K562 (cell line): ENCODE measurements at regions not wholly inside any gene's neighbourhood (a gene's known extent, or its start where the extent isn't known, plus 50 kb on each side); places are given as distances from the start of the nearest gene placed in this dataset.

Experiments
- ATAC-seq: fragments of 200-7000 bp; cut with Tn5 transposase; 3 replicates; pipeline ENCODE4 v1.9.1; 2020; ENCODE audit warnings: moderate library complexity
- BruUV-seq: library from RNA; stranded (reverse); fragments of 400-500 nt; replicated peaks from 2 replicates; lab custom pipeline; 2021; lab: Mats Ljungman, UMichigan
- CTCF ChIA-PET: fragments of 300-600 bp; formaldehyde crosslinking; extraction: SDS; loops from one replicate; lab custom pipeline; 2021; ENCODE audit warnings: low intra/inter-chr PET ratio; lab: Yijun Ruan, JAX
- POLR2A ChIA-PET: fragments of 300-600, 350-650 bp; sonication (Branson Sonifier 250); formaldehyde crosslinking; extraction: SDS; loops from one replicate; lab custom pipeline; 2021; ENCODE audit warnings: antibody characterized with exemption, inconsistent platforms; lab: Yijun Ruan, JAX
- DNase-seq, 4 experiments: peaks; one replicate each; pipeline versions ENCODE4 v3.0.0 to v3.0.0-alpha.2; 2011 to 2018; ENCODE audit warnings: low spot score in 3 of 4, mixed read lengths in 3 of 4; ENCODE audit errors: extremely low read depth in 1 of 4
- FAIRE-seq: peaks from 2 replicates; lab custom pipeline; 2011; peaks lifted over from hg19 to GRCh38; lab: Jason Lieb, UNC
- H2AFZ ChIP-seq: 2 replicates; pipeline ENCODE4 v1.6.0; 2011; ENCODE audit warnings: low read depth, low read length, control low read depth, inconsistent platforms
- H3K27ac ChIP-seq: fragments of 200-600 bp; 3 replicates; pipeline ENCODE4 v1.8.0; 2011; ENCODE audit warnings: low read depth, mild to moderate bottlenecking, control low read depth, inconsistent platforms, low read length, moderate library complexity, mixed read lengths; ENCODE audit errors: extremely low read depth
- H3K27me3 ChIP-seq, 2 experiments: fragments of 300-600 bp in 1 of 2; 2 replicates in 1 of 2; 3 replicates in 1 of 2; pipeline versions ENCODE4 v1.6.0 to v1.8.0; 2011; ENCODE audit warnings: inconsistent platforms in 2 of 2, low read length in 2 of 2, mild to moderate bottlenecking in 1 of 2, mixed read lengths in 1 of 2, moderate library complexity in 1 of 2; ENCODE audit not compliant: control insufficient read depth in 2 of 2, insufficient read depth in 2 of 2
- H3K36me3 ChIP-seq: fragments of 300-600 bp; 3 replicates; pipeline ENCODE4 v1.8.0; 2011; ENCODE audit warnings: mild to moderate bottlenecking, low read length, inconsistent platforms; ENCODE audit not compliant: control insufficient read depth, insufficient read depth
- H3K4me1 ChIP-seq, 2 experiments: fragments of 200-600 bp in 1 of 2; replicated peaks in 1 of 2; 2 replicates in 1 of 2; 3 replicates in 1 of 2; pipeline versions ENCODE4 v1.5.1 to v1.8.0; 2011; ENCODE audit warnings: inconsistent platforms in 2 of 2, low read length in 2 of 2, mild to moderate bottlenecking in 1 of 2, mixed read lengths in 1 of 2, moderate library complexity in 1 of 2; ENCODE audit not compliant: control insufficient read depth in 2 of 2, insufficient read depth in 2 of 2
- H3K4me2 ChIP-seq: 2 replicates; pipeline ENCODE4 v1.6.1; 2011; ENCODE audit warnings: low read length, control low read depth, inconsistent platforms, mixed read lengths; ENCODE audit not compliant: insufficient read depth
- H3K4me3 ChIP-seq: fragments of 200-600 bp; sonication (generic), shearing (Covaris generic); 2 replicates; pipeline ENCODE4 v1.5.1; 2016; ENCODE audit warnings: control low read depth, inconsistent platforms
- H3K79me2 ChIP-seq: fragments of 200-600 bp; 3 replicates; pipeline ENCODE4 v1.8.0; 2011; ENCODE audit warnings: low read length, inconsistent platforms; ENCODE audit not compliant: control insufficient read depth, insufficient read depth
- H3K9ac ChIP-seq, 2 experiments: 2 replicates each; pipeline versions ENCODE4 v1.6.0 to v1.6.1; 2011; ENCODE audit warnings: low read depth in 2 of 2, low read length in 2 of 2, control low read depth in 1 of 2, inconsistent platforms in 1 of 2, mild to moderate bottlenecking in 1 of 2, mixed read lengths in 1 of 2; ENCODE audit not compliant: insufficient read depth in 1 of 2
- H3K9me1 ChIP-seq: one replicate; pipeline ENCODE4 v1.6.0; 2011; ENCODE audit warnings: inconsistent platforms, mild to moderate bottlenecking, low read length, moderate library complexity; ENCODE audit not compliant: control insufficient read depth, insufficient read depth
- H3K9me3 ChIP-seq: replicated peaks from 2 replicates; pipeline ENCODE4 v1.5.1; 2011; ENCODE audit warnings: low read depth, low read length, inconsistent platforms; ENCODE audit not compliant: control insufficient read depth, insufficient read depth
- H4K20me1 ChIP-seq: replicated peaks from 2 replicates; pipeline ENCODE4 v1.6.1; 2011; ENCODE audit warnings: low read length, inconsistent platforms, mixed read lengths; ENCODE audit not compliant: control insufficient read depth, insufficient read depth
- DNMT1 ChIP-seq: fragments of 450-650 bp; IDR thresholded peaks from 2 replicates; pipeline ENCODE4 v1.6.1; 2016; ENCODE audit warnings: antibody characterized with exemption, mild to moderate bottlenecking
- HLTF ChIP-seq: fragments of 450-650 bp; IDR thresholded peaks from 2 replicates; pipeline ENCODE4 v1.6.1; 2016
- NFE2L1 ChIP-seq: fragments of 450-650 bp; IDR thresholded peaks from 2 replicates; pipeline ENCODE4 v1.6.1; 2016; ENCODE audit warnings: missing genetic modification characterization, low read depth, mild to moderate bottlenecking, missing compliant biosample characterization, moderate library complexity, borderline replicate concordance
- NR4A1 ChIP-seq, 2 experiments: fragments of 250-450 bp in 1 of 2; fragments of 450-650 bp in 1 of 2; sonication (Bioruptor Pico) in 1 of 2; IDR thresholded peaks; 2 replicates each; pipeline versions ENCODE4 v1.4.0 to v1.6.1; 2016 to 2020; ENCODE audit warnings: mild to moderate bottlenecking in 2 of 2, missing compliant biosample characterization in 1 of 2, missing genetic modification characterization in 1 of 2, moderate library complexity in 1 of 2
- POU5F1 ChIP-seq: fragments of 150-350 bp; IDR thresholded peaks from 2 replicates; pipeline ENCODE4 v1.6.1; 2014; ENCODE audit warnings: borderline replicate concordance, low read length, low read depth, mild to moderate bottlenecking; ENCODE audit not compliant: partially characterized antibody
- SRSF7 ChIP-seq: fragments of 200-400 bp; formaldehyde crosslinking; optimal IDR thresholded peaks from 2 replicates; pipeline ENCODE3; 2017; ENCODE audit warnings: mild to moderate bottlenecking, low read depth, low read length
- ZNF146 ChIP-seq: IDR thresholded peaks from one replicate; pipeline ENCODE4 v1.6.1; 2018; ENCODE audit warnings: missing compliant biosample characterization; ENCODE audit not compliant: unreplicated experiment
- ZNF644 ChIP-seq: fragments of 200-800 bp; sonication (Bioruptor generic); IDR thresholded peaks from 2 replicates; pipeline ENCODE4 v1.6.1; 2016; ENCODE audit warnings: low read depth, missing genetic modification characterization, missing compliant biosample characterization
- WGBS: fragments of 100-300 bp; shearing (Covaris generic); methylation state at CpG from one replicate; pipeline ENCODE4 v1.1.6; 2016; ENCODE audit warnings: low coverage, mixed read lengths; ENCODE audit not compliant: insufficient coverage; ENCODE audit errors: missing lambda C conversion rate; 5-methylcytosine and 5-hydroxymethylcytosine counted together
- in situ Hi-C: fragments of 300-500 bp; cut with MboI; formaldehyde crosslinking; loops from 4 replicates; pipeline ENCODE4 v1.15.0; 2018; ENCODE audit warnings: inconsistent platforms, mixed read lengths
- intact Hi-C: fragments of 100-400 bp; cut with micrococcal nuclease; formaldehyde crosslinking; loops from 2 replicates; pipeline ENCODE4 v1.14.2; 2022
- TF ChIP-seq, protein P1 (sequence below): fragments of 250-450 bp; sonication (Bioruptor Pico); IDR thresholded peaks from 2 replicates; pipeline ENCODE4 v1.5.0; 2020; ENCODE audit warnings: mild to moderate bottlenecking, borderline replicate concordance

DNA sequence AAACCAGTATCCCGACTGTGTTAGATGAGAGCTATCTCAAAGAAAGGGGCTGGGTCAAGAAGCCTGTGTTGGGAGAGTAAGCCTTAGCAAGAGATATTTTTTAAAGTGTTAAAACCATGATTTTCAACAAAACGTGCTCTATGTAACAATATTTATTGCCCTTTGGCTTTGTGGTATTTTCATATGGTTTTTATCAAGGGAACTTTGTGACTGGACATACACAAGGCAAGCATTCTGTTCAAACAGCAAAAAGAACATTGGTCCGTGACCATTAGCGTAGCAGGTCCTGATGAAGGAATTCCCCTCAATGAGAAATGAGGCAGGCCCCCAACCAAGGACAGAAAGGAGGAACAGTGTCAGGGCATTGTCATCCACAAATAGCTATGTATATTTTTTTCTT is 222.6 kb downstream of the MYLK4 start:
- ChIA-PET POLR2A (no interaction called here), CTCF (no interaction called here)
- no TSS peak for BruUV-seq
- Histone ChIP-seq H3K9me3 (no peaks in the 10 kb centered on the region), H3K36me3 (no peaks in the 10 kb centered on the region), H4K20me1 (no peaks in the 10 kb centered on the region), H3K4me3 (no peak overlapping the region), H3K9ac (no peak overlapping the region), H3K27me3 (peaks cover 0 to 10% of the 10 kb centered on the region in 2 experiments; a peak in 2 of 5 replicates), H2AFZ (no peak overlapping the region), H3K4me1 (no peaks in the 10 kb centered on the region), H3K4me2 (no peak overlapping the region), H3K79me2 (no peaks in the 10 kb centered on the region), H3K27ac (no peak overlapping the region), H3K9me1 (no peaks in the 10 kb centered on the region)
- WGBS = 0% methylated on average over 4 of the region's 4 CpGs
- intact Hi-C loops (no loop called here), in situ Hi-C loops (no loop called here)
- ATAC-seq = no peak
- TF ChIP-seq DNMT1 = no peak
- no peak for TF ChIP-seq SRSF7
- TF ChIP-seq NFE2L1 (tag) = no peak
- TF ChIP-seq HLTF = no peak
- TF ChIP-seq POU5F1 = no peak
- no peak for TF ChIP-seq ZNF644 (tag)
- TF ChIP-seq ZNF146 (CRISPR knock-in tag) = no peak
- no peak for TF ChIP-seq NR4A1 (CRISPR knock-in tag; IDR thresholded peaks at IDR 0.05)
- no peak for TF ChIP-seq NR4A1 (tag; IDR thresholded peaks at IDR 0.05)
- TF ChIP-seq, protein P1, sequence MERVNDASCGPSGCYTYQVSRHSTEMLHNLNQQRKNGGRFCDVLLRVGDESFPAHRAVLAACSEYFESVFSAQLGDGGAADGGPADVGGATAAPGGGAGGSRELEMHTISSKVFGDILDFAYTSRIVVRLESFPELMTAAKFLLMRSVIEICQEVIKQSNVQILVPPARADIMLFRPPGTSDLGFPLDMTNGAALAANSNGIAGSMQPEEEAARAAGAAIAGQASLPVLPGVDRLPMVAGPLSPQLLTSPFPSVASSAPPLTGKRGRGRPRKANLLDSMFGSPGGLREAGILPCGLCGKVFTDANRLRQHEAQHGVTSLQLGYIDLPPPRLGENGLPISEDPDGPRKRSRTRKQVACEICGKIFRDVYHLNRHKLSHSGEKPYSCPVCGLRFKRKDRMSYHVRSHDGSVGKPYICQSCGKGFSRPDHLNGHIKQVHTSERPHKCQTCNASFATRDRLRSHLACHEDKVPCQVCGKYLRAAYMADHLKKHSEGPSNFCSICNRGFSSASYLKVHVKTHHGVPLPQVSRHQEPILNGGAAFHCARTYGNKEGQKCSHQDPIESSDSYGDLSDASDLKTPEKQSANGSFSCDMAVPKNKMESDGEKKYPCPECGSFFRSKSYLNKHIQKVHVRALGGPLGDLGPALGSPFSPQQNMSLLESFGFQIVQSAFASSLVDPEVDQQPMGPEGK (CRISPR knock-in tag) = no peak
- DNase-seq = no peak
- FAIRE-seq = no peak
